D721Med (cell line): ENCODE measurements at regions not wholly inside any gene's neighbourhood (a gene's known extent, or its start where the extent isn't known, plus 50 kb on each side); places are given as distances from the start of the nearest gene placed in this dataset.

Source experiments
- DNase-seq: peaks from one replicate; pipeline ENCODE4 v3.0.0; 2011; ENCODE audit warnings: low spot score; ENCODE audit not compliant: insufficient read length
- FAIRE-seq: peaks from 2 replicates; lab custom pipeline; 2011; peaks lifted over from hg19 to GRCh38; lab: Jason Lieb, UNC
- TF ChIP-seq, protein P1 (sequence below): IDR thresholded peaks from 2 replicates; pipeline ENCODE4 v1.5.1; 2012; ENCODE audit warnings: mild to moderate bottlenecking, control low read depth; ENCODE audit not compliant: insufficient read depth; ENCODE audit errors: missing control alignments

DNA sequence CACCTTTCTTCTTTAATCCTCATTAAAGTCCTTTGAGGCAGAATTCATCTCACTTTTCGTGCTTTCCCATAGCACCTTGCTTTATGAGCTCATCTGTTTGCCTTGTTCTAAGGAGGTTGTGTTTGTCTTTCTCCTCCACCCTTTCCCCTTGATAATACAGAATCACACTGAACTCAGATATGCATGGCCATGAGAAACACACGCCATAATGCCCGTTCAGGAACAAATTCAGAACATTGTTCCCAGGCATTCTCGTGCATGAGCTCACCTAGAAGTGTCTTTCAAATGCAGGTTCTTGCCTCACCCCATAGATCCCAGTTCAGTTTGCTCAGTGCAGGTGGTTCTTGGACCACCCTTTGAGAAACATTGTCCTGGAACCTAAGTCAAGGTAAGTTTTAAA is 71.1 kb downstream of the TMEM114 start:
- TF ChIP-seq, protein P1, sequence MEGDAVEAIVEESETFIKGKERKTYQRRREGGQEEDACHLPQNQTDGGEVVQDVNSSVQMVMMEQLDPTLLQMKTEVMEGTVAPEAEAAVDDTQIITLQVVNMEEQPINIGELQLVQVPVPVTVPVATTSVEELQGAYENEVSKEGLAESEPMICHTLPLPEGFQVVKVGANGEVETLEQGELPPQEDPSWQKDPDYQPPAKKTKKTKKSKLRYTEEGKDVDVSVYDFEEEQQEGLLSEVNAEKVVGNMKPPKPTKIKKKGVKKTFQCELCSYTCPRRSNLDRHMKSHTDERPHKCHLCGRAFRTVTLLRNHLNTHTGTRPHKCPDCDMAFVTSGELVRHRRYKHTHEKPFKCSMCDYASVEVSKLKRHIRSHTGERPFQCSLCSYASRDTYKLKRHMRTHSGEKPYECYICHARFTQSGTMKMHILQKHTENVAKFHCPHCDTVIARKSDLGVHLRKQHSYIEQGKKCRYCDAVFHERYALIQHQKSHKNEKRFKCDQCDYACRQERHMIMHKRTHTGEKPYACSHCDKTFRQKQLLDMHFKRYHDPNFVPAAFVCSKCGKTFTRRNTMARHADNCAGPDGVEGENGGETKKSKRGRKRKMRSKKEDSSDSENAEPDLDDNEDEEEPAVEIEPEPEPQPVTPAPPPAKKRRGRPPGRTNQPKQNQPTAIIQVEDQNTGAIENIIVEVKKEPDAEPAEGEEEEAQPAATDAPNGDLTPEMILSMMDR, result no peak
- DNase-seq (no peak), FAIRE-seq (no peak)

- no peak for DNase-seq
- TF ChIP-seq, protein P1, result no peak
- FAIRE-seq, result no peak
Measured at GRCh38 chr16:8517280-8517679, 73.0 kb downstream of the TMEM114 start.

DNA sequence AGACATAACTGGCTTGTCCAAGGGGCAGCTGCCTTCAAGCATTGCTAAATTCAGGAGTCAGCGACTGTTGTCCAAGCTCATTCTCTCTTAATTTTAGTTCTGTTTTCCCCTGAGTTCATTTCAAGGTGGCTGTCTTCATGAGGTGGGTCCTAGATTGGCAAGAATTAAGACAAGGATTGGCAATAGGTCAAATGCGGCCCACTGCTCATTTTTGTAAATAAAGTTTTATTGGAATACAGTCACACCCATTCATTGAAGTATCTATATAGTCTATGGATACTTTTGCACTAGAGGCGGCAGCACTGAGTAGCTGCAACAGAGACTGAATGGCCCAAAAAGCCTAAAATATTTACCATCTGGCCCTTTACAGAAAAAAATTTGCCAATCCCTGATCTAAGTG is 73.8 kb downstream of the TMEM114 start:
- TF ChIP-seq, protein P1, result no peak
- FAIRE-seq (no peak), DNase-seq (no peak)

DNA sequence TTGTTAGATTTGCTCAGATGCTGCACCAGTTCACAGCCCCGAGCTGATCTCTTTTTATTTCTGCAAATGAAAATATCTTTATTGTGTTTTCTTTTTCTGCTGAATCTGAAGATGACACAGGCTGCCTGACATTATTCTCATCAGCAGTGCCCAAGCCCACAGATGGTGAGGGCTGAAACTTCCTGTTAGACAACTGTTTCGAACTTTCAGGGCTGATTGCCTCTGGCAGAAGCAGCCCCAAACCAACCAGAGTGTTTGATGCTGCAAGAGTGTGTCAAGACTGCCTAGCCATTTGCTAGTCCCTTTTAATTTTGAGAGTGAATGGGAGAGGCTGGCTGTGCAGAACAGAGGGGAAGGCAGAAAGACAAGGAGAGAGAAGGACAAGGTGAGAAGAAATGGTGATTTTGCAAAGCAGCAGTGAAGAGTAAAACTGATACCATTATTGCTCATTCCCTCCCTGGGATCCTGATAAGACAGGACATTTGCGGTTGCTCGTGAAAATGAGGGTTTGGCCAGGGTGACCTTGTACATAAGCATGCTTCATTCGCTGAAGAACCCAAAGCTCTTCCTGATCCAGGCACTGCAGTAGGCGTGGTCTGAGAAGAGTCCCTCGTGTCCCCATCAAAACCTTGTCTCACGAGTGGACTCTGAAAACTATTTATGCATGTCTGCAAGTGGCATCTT is 77.2 kb downstream of the TMEM114 start:
- FAIRE-seq (no peak), DNase-seq (no peak)
- TF ChIP-seq, protein P1, result no peak

DNA sequence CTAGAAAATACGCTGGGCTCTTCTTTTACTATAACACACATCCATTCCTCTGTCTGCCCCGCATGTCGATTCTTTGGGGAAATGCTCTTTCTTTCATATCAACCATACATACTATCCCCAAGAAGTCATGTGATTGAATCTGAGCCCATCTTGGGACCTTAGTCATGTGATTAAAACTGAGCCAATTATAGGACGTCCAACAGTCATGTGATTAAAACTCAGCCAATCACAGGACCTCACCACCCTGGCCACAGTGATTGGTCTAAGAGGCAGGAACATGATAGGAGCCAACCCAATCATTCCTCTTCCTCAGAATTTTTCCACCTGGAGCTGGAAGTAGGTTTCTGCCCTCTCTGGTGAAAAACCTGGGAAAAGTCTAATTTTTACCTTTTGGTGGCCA is 78.8 kb downstream of the TMEM114 start:
- no peak for FAIRE-seq
- TF ChIP-seq, protein P1, result no peak

DNA sequence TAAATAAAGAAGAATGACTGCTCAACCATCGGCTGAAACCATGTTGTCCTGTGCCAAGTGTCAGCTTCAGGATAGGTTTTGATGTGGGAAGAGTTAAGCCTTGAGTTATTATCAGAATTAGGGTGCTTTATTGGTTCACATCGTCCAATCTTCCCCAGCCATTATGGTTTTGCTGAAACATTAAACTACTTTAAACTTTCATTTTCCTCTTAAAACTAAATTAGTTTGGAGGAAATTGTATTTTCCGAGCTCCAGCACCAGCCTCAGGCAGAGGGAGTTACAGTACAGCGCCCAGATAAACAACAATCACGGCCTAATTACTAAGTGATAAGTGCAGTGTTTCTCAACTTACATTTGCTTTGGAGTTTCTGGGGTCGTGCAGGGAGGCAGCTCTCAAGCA is 80.2 kb downstream of the TMEM114 start:
- FAIRE-seq (no peak), DNase-seq (no peak)
- TF ChIP-seq, protein P1, result no peak

More for the DNA sequence above, 78.8 kb downstream of the TMEM114 start:
- DNase-seq, result no peak

GRCh38 chr16:8505327-8505991 is 84.9 kb downstream of the TMEM114 start:
- TF ChIP-seq, protein P1, result no peak
- no peak for FAIRE-seq
- no peak for DNase-seq
